ENCODE measurements at regions not wholly inside any gene's neighbourhood (a gene's known extent, or its start where the extent isn't known, plus 50 kb on each side); places are given as distances from the start of the nearest gene placed in this dataset.

GRCh38 chr9:16343249-16344237, 526.9 kb downstream of the BNC2 start:
- no peak for DNase-seq

- DNase-seq: no peak
Observed at GRCh38 chr9:16344343-16344742, 526.1 kb downstream of the BNC2 start.

- DNase-seq: no peak
Observed at GRCh38 chr9:16345902-16346301, 524.6 kb downstream of the BNC2 start.

DNA sequence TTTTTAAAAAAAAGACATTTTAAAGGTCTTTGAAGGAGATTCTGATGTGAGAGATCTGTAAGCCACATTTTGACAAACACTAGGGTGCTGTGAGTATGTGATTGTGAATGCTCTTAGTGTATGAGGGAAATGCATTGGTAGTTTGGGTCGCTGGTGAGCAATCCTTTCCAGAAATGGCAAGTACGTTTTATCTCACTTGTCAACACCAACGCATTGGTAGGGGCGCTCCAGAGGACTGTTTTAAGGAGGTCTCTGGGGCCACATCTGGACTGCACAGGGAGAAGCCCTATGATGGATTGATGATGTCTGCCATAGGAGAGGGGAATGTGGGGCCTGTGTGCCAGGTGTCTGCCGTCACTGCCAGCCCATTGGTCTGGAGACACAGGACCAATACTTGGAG, 522.6 kb downstream of the BNC2 start:
- DNase-seq: no peak

DNA sequence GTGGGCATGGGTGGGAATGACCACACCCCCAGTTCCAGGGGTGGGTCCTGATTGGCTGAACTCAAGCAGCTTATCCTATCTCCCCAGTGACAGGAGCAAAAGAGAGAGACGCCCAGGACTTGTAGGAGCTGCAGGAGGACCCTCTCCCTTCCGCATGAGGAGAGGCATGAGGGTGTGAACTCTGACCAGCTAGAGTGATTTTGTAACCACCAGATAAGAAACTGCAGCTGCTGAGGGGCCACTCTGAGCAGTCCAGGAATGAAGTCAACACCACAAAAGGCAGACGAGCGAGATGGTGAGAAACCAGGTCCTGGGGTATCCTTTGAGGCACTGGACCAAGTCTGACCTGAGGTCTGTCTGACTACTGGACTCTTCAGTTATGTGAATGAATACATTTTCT, 521.9 kb downstream of the BNC2 start:
- no peak for DNase-seq

DNA sequence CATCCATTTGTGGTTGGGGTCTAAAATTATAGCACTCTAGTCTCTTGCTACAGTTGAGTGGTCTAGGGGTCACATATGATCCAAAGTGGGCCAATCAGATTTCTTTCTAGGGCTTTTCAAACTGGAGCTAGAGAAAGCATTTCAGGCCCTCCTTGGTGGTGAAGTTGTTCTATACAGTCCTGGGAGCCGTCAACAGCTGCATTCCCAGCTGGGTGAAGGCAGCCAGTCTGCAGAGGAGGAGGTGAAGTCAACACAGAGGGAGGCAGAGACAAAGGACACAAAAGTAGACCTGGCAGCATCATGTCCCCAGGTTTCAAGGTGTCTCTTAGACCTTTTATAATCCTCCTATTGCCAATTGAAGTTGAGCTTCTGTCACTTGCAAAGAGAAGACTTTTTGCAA, 518.2 kb downstream of the BNC2 start:
- DNase-seq: no peak

- no peak for DNase-seq
Observed at GRCh38 chr9:16352791-16353401, 517.6 kb downstream of the BNC2 start.

GRCh38 chr9:16356196-16356765, 514.2 kb downstream of the BNC2 start:
- DNase-seq: no peak

DNA sequence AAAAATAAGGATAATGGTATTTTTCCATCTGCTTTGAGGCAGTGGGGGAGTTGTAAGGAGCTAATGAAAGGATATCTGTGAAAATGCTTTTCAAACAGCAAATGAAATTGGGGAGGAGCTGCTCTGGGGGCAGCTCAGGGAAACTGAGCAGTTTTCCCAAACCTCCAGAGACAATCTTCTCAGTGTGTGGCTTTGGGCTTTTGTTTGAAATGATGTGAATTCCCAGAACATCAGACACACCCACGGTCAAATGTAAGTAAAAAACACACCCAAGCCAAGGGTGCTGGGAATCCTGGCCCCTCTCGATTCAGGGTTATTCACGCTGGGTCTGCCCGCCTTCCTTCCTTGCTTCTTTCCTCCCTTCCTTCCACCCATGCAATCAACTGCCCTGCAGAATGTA, 512.6 kb downstream of the BNC2 start:
- no peak for DNase-seq

- no peak for DNase-seq
Observed at GRCh38 chr9:16358751-16359150, 511.7 kb downstream of the BNC2 start.

All from NCI-H524 (cell line).